IPS-15b (cell line): ENCODE measurements at regions not wholly inside any gene's neighbourhood (a gene's known extent, or its start where the extent isn't known, plus 50 kb on each side); places are given as distances from the start of the nearest gene placed in this dataset.
"Not testable (repeated sequence)": the region's sequence is repeated elsewhere in the genome, so short reads cannot be mapped to it uniquely, and the experiment has no call there.

Source experiments
- H3K27me3 ChIP-seq: one replicate; pipeline ENCODE4 v1.6.1; 2013; ENCODE audit warnings: low read length; ENCODE audit not compliant: control insufficient read depth, insufficient read depth
- H3K36me3 ChIP-seq: one replicate; pipeline ENCODE4 v1.6.1; 2013; ENCODE audit warnings: low read length; ENCODE audit not compliant: control insufficient read depth, insufficient read depth
- H3K4me1 ChIP-seq: one replicate; pipeline ENCODE4 v1.6.1; 2013; ENCODE audit warnings: mild to moderate bottlenecking, low read length; ENCODE audit not compliant: control insufficient read depth, insufficient read depth
- H3K4me3 ChIP-seq: one replicate; pipeline ENCODE4 v1.5.1; 2013; ENCODE audit warnings: low read depth, low read length
- H3K9ac ChIP-seq: one replicate; pipeline ENCODE4 v1.6.1; 2013; ENCODE audit warnings: low read depth, mild to moderate bottlenecking, low read length
- H3K9me3 ChIP-seq: one replicate; pipeline ENCODE4 v1.6.1; 2013; ENCODE audit warnings: mild to moderate bottlenecking, low read length; ENCODE audit not compliant: control insufficient read depth, insufficient read depth

DNA sequence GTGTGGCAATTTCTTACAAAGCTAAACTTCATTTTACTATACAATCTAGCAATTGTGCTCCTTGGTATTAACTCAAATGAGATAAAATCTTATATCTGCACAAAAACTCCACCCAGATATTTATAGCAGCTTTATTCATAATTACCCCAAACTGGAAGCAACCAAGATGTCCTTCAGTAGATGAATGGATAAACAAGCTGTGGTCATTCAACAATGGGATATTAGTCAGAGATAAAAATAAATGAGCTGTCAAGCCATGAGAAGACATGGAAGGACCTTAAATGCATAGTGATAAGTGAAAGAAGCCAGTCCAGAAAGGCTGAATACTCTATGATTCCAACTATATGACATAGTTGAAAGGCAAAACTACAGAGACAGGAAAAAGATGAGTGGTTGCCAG lies 98.9 kb upstream of the BMP2 start:
- no peaks in the 10 kb centered on the region for H3K4me1 ChIP-seq
- no peaks in the 10 kb centered on the region for H3K36me3 ChIP-seq
- no peaks in the 10 kb centered on the region for H3K9me3 ChIP-seq
- H3K4me3 ChIP-seq: no peak overlapping the region
- H3K9ac ChIP-seq: no peak overlapping the region
- H3K27me3 ChIP-seq: no peaks in the 10 kb centered on the region

DNA sequence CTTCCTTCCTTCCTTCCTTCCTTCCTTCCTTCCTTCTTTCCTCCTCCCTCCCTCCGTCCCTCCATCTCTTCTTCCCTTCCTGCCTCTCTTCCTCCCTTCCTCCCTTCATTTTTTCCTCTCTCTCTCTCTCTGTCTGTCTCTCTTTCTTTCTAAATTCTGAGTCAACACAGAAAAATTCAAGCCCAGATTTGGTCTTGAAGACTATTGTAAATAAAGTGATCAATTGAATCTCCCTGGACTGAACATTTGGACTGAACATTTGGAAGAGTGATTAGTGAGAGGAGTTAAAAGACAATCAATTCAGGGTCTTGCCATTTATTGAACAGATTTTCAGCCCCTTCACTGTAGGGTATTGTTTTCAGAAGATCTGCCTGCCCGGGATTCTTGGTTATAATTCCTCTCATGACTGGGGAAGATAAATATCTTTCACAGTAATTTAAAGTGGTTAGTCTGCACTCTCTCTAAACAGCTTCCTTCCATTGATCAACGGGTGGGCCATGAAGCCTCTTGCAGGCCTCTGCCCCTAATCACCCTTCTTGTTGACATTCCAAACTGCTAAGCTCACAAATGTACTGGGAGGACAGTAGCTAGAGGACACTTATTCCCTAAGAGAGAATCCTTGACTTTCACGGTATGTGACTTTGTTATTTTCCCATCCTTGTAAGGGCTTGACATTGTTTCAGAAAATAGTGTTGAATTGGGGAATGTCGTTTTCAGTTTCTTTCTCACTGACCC lies 101.7 kb upstream of the BMP2 start:
- no peaks in the 10 kb centered on the region for H3K9me3 ChIP-seq
- H3K36me3 ChIP-seq: no peaks in the 10 kb centered on the region
- H3K4me1 ChIP-seq: no peaks in the 10 kb centered on the region
- no peaks in the 10 kb centered on the region for H3K27me3 ChIP-seq
- H3K9ac ChIP-seq: no peak overlapping the region
- no peak overlapping the region for H3K4me3 ChIP-seq

DNA sequence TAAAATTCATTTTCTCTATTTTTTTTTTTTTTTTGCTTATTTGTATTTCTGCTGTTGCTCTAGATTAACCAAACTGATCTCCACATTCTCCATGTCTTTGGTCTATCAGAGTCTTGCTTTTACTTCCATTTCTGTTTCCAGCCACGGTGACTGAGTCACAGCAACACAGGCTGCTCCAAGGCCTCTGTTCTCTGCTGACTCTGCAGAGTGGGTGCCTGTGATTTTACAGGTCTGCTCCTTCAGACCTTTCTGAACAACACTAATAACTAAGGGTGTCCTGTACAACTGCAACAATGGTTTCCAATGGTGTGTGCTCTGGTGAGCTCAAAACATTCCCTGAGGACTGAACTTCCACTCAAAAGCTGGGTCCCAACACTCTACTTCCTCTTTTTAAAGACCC lies 102.3 kb upstream of the BMP2 start:
- H3K9ac ChIP-seq: no peak overlapping the region
- H3K4me1 ChIP-seq: no peaks in the 10 kb centered on the region

GRCh38 chr20:6664574-6664973 lies 102.9 kb upstream of the BMP2 start:
- Histone ChIP-seq H3K9me3 (no peaks in the 10 kb centered on the region), H3K9ac (no peak overlapping the region), H3K4me3 (no peak overlapping the region), H3K4me1 (no peaks in the 10 kb centered on the region), H3K36me3 (no peaks in the 10 kb centered on the region), H3K27me3 (no peaks in the 10 kb centered on the region)

More for the DNA sequence above, 102.3 kb upstream of the BMP2 start:
- H3K4me3 ChIP-seq: no peak overlapping the region
- no peaks in the 10 kb centered on the region for H3K36me3 ChIP-seq
- H3K27me3 ChIP-seq: no peaks in the 10 kb centered on the region
- no peaks in the 10 kb centered on the region for H3K9me3 ChIP-seq

GRCh38 chr20:6663751-6664388 lies 103.6 kb upstream of the BMP2 start:
- Histone ChIP-seq H3K9ac (no peak overlapping the region), H3K9me3 (no peaks in the 10 kb centered on the region), H3K27me3 (no peaks in the 10 kb centered on the region), H3K36me3 (no peaks in the 10 kb centered on the region), H3K4me3 (no peak overlapping the region), H3K4me1 (no peaks in the 10 kb centered on the region)

- Histone ChIP-seq H3K9ac (no peak overlapping the region), H3K36me3 (no peaks in the 10 kb centered on the region), H3K27me3 (no peaks in the 10 kb centered on the region), H3K4me1 (no peaks in the 10 kb centered on the region), H3K4me3 (no peak overlapping the region), H3K9me3 (no peaks in the 10 kb centered on the region)
These were observed 104.4 kb upstream of the BMP2 start for GRCh38 chr20:6663104-6663503.

DNA sequence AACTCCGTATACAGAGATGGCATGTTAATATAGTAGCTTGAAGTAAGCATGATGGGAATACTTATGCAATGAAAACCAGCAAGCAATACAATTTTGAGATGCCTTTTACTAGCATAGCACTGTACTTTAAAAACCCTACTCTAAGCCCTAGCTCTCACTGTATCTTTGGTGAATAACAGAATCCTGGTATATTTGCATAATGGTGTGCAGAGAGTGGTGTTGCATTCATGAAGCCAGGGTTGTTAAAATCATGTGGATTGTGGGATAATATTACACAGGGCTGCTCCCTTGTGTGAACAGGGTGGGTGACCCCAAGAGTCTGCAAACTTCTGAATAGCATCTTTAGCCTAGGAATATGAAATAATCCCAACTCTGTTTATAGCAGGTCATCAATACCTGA lies 105.2 kb upstream of the BMP2 start:
- Histone ChIP-seq H3K27me3 (no peaks in the 10 kb centered on the region), H3K9me3 (no peaks in the 10 kb centered on the region), H3K4me1 (no peaks in the 10 kb centered on the region), H3K9ac (no peak overlapping the region), H3K36me3 (no peaks in the 10 kb centered on the region), H3K4me3 (no peak overlapping the region)

DNA sequence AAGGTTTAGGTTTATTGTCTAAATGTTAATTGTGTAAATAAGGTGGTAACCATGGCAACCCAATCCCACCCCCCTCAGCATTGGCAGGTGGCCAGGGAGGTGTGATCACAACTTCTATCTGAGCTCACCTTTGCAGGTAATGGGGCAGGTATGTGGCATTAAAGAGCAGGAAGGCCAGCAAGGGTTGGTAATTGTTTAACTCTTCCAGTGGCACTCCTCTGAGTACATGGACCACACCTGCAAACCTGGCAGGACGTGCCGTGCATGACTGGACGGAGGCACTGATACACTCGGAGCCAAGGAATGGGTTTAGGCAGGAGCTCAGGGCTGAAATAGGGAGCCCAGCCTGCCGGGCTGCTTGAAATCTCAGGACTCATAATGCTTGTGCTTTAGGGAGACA lies 107.0 kb upstream of the BMP2 start:
- Histone ChIP-seq H3K27me3 (no peaks in the 10 kb centered on the region), H3K4me1 (no peaks in the 10 kb centered on the region), H3K9ac (no peak overlapping the region), H3K4me3 (no peak overlapping the region), H3K9me3 (no peaks in the 10 kb centered on the region), H3K36me3 (no peaks in the 10 kb centered on the region)

- H3K4me3 ChIP-seq, H3K36me3 ChIP-seq, H3K9me3 ChIP-seq, H3K9ac ChIP-seq, H3K4me1 ChIP-seq, H3K27me3 ChIP-seq: not testable (repeated sequence)
These were observed 108.6 kb upstream of the BMP2 start for GRCh38 chr20:6658909-6659308.

DNA sequence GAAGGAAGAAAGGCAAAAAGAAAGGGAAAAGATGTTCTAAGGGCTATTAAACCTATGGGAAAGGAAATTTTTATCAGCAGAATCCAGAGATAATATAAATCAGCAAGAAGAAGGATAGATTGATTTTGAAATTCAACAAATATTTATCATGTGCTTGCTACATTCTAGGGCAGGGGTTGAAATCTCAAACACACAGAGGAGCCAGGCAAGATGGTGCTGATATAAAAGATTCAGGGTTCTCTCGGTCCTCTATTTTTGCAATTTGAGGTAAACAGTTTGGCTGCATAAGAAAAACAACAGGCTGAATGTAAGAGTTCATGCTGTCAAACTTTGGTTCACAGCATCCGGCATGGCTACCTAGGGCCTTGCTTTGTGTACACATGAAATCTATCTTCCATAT lies 109.6 kb upstream of the BMP2 start:
- Histone ChIP-seq H3K4me1 (no peaks in the 10 kb centered on the region), H3K27me3 (no peaks in the 10 kb centered on the region), H3K9ac (no peak overlapping the region), H3K9me3 (no peaks in the 10 kb centered on the region), H3K4me3 (no peak overlapping the region), H3K36me3 (no peaks in the 10 kb centered on the region)

- Histone ChIP-seq H3K4me1 (no peaks in the 10 kb centered on the region), H3K9me3 (no peaks in the 10 kb centered on the region), H3K27me3 (no peaks in the 10 kb centered on the region), H3K36me3 (no peaks in the 10 kb centered on the region), H3K9ac (no peak overlapping the region), H3K4me3 (no peak overlapping the region)
These were observed 110.4 kb upstream of the BMP2 start for GRCh38 chr20:6657111-6657510.

DNA sequence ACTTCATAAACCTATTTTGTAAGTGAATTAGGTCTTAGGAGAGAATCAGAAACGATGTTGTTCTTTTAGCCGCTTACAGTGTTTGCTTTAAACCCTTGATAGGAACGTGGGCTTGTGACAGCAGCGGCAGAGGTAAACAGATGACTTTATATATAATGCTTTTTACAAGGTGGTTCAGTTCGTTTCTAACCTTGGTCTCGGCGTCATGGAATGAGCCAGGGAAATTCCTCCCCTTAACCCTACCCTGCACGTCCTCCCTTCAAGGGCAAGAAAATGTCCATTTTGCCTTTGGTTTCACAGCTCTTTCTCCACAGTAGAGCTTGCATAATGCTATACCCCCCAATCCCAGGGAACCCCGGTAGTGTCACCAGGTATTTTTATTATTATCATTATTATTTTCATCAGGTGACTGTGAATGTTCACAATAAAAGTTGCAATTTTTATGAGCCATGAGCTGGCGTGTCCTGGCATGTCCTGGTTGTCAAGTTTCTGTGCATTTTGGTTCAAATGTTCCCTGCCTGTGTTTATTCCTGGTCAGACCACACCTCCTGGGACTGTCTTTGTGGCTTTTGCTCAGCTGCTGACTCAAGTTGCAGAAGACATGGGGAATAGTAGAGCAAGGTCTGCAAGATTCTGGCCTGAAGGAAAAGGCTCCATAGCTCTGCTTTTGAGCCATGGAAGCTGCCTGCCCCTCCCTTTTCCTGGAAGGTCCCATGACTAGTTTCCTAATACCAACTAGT lies 112.8 kb upstream of the BMP2 start:
- no peak overlapping the region for H3K9ac ChIP-seq

More for the DNA sequence above, 112.8 kb upstream of the BMP2 start:
- Histone ChIP-seq H3K4me3 (no peak overlapping the region), H3K9me3 (no peaks in the 10 kb centered on the region), H3K36me3 (no peaks in the 10 kb centered on the region), H3K4me1 (no peaks in the 10 kb centered on the region), H3K27me3 (no peaks in the 10 kb centered on the region)
